ENCODE measurements at regions not wholly inside any gene's neighbourhood (a gene's known extent, or its start where the extent isn't known, plus 50 kb on each side); places are given as distances from the start of the nearest gene placed in this dataset.

DNA sequence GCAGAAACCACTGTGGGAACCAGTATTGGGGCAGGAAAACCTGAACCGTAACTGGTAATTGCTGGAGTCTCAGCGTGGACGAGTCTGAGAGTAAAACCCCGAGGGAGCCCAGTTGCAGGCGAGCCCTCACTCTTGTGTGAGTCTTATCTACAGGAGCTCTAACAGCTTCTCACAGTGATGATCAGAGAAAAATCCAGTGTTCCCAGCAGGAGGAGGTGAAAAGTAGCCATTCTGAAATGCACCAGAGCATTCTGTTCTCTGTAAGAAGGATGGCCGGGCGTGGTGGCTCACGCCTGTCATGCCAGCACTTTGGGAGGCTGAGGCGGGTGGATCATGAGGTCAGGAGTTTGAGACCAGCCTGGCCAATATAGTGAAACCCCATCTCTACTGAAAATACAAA is 161.2 kb downstream of the COPRS start:
- TF ChIP-seq CTCF (IDR thresholded peaks at IDR 0.05; ENCODE audit: poor library complexity) (no peak), EZH2 (IDR thresholded peaks at IDR 0.05; ENCODE audit: borderline replicate concordance) (no peak), EZH2phosphoT487 (IDR thresholded peaks at IDR 0.05; ENCODE audit: low read depth, severe bottlenecking, unreplicated experiment) (no peak)

Measured in hepatocyte (in vitro differentiated cells).